ENCODE measurements at regions not wholly inside any gene's neighbourhood (a gene's known extent, or its start where the extent isn't known, plus 50 kb on each side); places are given as distances from the start of the nearest gene placed in this dataset.

DNA sequence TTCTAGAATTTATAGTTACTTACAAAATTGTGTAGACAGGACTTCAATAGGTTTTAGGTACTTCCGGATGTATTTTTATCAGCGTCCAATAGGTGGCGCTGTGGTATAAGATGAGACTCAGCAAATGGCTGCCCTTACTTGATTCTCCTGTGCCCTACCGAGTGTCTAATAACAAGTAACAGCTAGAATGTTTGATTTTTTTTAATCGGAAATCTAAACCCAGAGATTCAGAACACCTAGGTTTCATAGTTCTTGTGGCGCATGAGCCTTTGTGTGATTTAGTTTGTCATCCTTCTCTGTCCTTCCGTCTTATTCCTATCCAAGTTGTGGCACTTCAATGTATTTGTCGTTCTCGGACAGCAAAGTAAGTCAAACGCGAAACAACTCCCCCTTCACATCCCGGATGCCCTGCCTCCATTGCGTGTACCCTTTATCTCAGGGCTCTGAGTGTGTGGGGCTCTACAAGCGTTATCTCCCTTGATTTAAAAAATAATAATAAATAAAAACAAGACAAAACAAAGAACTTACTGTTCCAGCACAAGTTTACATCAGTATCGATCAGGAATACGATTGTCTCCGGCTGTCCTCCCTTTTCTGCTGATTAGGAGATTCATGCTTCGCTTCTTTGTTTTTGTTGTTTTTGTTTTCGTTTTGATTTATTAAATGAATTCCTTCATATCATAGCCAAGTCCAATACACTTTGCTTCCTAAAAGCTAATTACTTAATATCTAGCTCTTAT, 50.7 kb upstream of the SLC30A5 start:
- TF ChIP-seq, protein P1, sequence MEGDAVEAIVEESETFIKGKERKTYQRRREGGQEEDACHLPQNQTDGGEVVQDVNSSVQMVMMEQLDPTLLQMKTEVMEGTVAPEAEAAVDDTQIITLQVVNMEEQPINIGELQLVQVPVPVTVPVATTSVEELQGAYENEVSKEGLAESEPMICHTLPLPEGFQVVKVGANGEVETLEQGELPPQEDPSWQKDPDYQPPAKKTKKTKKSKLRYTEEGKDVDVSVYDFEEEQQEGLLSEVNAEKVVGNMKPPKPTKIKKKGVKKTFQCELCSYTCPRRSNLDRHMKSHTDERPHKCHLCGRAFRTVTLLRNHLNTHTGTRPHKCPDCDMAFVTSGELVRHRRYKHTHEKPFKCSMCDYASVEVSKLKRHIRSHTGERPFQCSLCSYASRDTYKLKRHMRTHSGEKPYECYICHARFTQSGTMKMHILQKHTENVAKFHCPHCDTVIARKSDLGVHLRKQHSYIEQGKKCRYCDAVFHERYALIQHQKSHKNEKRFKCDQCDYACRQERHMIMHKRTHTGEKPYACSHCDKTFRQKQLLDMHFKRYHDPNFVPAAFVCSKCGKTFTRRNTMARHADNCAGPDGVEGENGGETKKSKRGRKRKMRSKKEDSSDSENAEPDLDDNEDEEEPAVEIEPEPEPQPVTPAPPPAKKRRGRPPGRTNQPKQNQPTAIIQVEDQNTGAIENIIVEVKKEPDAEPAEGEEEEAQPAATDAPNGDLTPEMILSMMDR (IDR thresholded peaks at IDR 0.05) = peak; percentile 73

DNA sequence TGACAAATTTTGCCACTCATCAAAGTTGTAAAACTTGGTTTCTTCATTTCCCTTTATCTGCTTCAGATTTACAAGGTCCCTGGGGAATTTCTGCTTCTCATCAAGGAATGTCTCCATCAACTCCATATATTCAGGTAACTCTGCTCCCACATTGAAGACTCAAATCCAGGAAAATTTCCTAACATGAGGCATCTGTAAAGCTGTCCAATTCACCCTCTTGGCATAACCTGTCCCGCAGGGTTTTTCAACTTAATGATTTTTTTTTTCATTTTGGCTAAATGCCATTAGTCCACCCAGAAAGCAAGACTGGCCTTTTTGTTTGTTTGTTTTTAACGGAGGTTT, 50.2 kb upstream of the SLC30A5 start:
- TF ChIP-seq, protein P1 (IDR thresholded peaks at IDR 0.05) = no peak
